ENCODE measurements at regions not wholly inside any gene's neighbourhood (a gene's known extent, or its start where the extent isn't known, plus 50 kb on each side); places are given as distances from the start of the nearest gene placed in this dataset.

- no peak for DNase-seq (ENCODE audit: low read depth in 2 of 3, low spot score in 2 of 3)
Measured at GRCh38 chr20:56993020-56993559, 273.4 kb downstream of the BMP7 start.

- no peak for DNase-seq (ENCODE audit: low read depth in 2 of 3, low spot score in 2 of 3)
Measured at GRCh38 chr20:56994006-56994405, 272.4 kb downstream of the BMP7 start.

GRCh38 chr20:56995149-56995548 lies 271.3 kb downstream of the BMP7 start:
- DNase-seq (ENCODE audit: low read depth in 2 of 3, low spot score in 2 of 3), result no peak

- DNase-seq (ENCODE audit: low read depth in 2 of 3, low spot score in 2 of 3), result no peak
Measured at GRCh38 chr20:56995635-56996075, 270.8 kb downstream of the BMP7 start.

- DNase-seq (ENCODE audit: low read depth in 2 of 3, low spot score in 2 of 3), result no peak
Measured at GRCh38 chr20:56996533-56996932, 269.9 kb downstream of the BMP7 start.

- DNase-seq (ENCODE audit: low read depth in 2 of 3, low spot score in 2 of 3), result no peak
Measured at GRCh38 chr20:56998438-56998837, 268.0 kb downstream of the BMP7 start.

- DNase-seq (ENCODE audit: low read depth in 2 of 3, low spot score in 2 of 3), result no peak
Measured at GRCh38 chr20:57000441-57000968, 265.9 kb downstream of the BMP7 start.

GRCh38 chr20:57001126-57001767 lies 265.2 kb downstream of the BMP7 start:
- DNase-seq (ENCODE audit: low read depth in 2 of 3, low spot score in 2 of 3), result no peak

- DNase-seq (ENCODE audit: low read depth in 2 of 3, low spot score in 2 of 3), result no peak
Measured at GRCh38 chr20:57002066-57002570, 264.3 kb downstream of the BMP7 start.

- no peak for DNase-seq (ENCODE audit: low read depth in 2 of 3, low spot score in 2 of 3)
Measured at GRCh38 chr20:57003012-57003411, 263.4 kb downstream of the BMP7 start.

- DNase-seq (ENCODE audit: low read depth in 2 of 3, low spot score in 2 of 3), result no peak
Measured at GRCh38 chr20:57004416-57004815, 262.0 kb downstream of the BMP7 start.

- DNase-seq (ENCODE audit: low read depth in 2 of 3, low spot score in 2 of 3), result no peak
Measured at GRCh38 chr20:57004951-57005933, 261.2 kb downstream of the BMP7 start.

- DNase-seq (ENCODE audit: low read depth in 2 of 3, low spot score in 2 of 3), result no peak
Measured at GRCh38 chr20:57006411-57007170, 259.9 kb downstream of the BMP7 start.

GRCh38 chr20:57007171-57007540 lies 259.3 kb downstream of the BMP7 start:
- DNase-seq (ENCODE audit: low read depth in 2 of 3, low spot score in 2 of 3), result no peak

- DNase-seq (ENCODE audit: low read depth in 2 of 3, low spot score in 2 of 3), result no peak
Measured at GRCh38 chr20:57008217-57008616, 258.2 kb downstream of the BMP7 start.

- DNase-seq (ENCODE audit: low read depth in 2 of 3, low spot score in 2 of 3), result no peak
Measured at GRCh38 chr20:57009355-57009754, 257.1 kb downstream of the BMP7 start.

- no peak for DNase-seq (ENCODE audit: low read depth in 2 of 3, low spot score in 2 of 3)
Measured at GRCh38 chr20:57009775-57010174, 256.7 kb downstream of the BMP7 start.

- DNase-seq (ENCODE audit: low read depth in 2 of 3, low spot score in 2 of 3), result no peak
Measured at GRCh38 chr20:57012691-57013090, 253.8 kb downstream of the BMP7 start.

GRCh38 chr20:57013217-57013616 lies 253.2 kb downstream of the BMP7 start:
- DNase-seq (ENCODE audit: low read depth in 2 of 3, low spot score in 2 of 3), result no peak

- no peak for DNase-seq (ENCODE audit: low read depth in 2 of 3, low spot score in 2 of 3)
Measured at GRCh38 chr20:57013741-57014140, 252.7 kb downstream of the BMP7 start.

GRCh38 chr20:57020364-57020763 lies 246.1 kb downstream of the BMP7 start:
- no peak for DNase-seq (ENCODE audit: low read depth in 2 of 3, low spot score in 2 of 3)

Data from activated CD8-positive, alpha-beta memory T cell treated with anti-CD3 and anti-CD28 coated beads for 48 hours (primary cell).